WTC11 (cell line): ENCODE measurements at regions not wholly inside any gene's neighbourhood (a gene's known extent, or its start where the extent isn't known, plus 50 kb on each side); places are given as distances from the start of the nearest gene placed in this dataset.

Experiments
- ATAC-seq: fragments of 200-7000 bp; cut with Tn5 transposase; 2 replicates; pipeline ENCODE4 v1.10.0; 2021; ENCODE audit warnings: mild to moderate bottlenecking, moderate library complexity
- CTCF ChIA-PET: fragments of 300-600 bp; sonication (Branson Sonifier 250); formaldehyde crosslinking; loops from one replicate; lab custom pipeline; 2021; ENCODE audit warnings: antibody characterized with exemption; lab: Charles Lee
- POLR2A ChIA-PET: fragments of 350-600 bp; sonication (Branson Sonifier 250); formaldehyde crosslinking; loops from one replicate; lab custom pipeline; 2021; ENCODE audit warnings: antibody characterized with exemption; lab: Charles Lee
- DNase-seq: peaks from one replicate; pipeline ENCODE4 v3.0.0; 2021; ENCODE audit warnings: low spot score
- H3K27ac Mint-ChIP-seq: 2 replicates; pipeline ENCODE4 v1.8.0; 2021; ENCODE audit warnings: mixed read lengths
- H3K27me3 Mint-ChIP-seq: 2 replicates; pipeline ENCODE4 v1.8.0; 2021; ENCODE audit warnings: low read depth, mild to moderate bottlenecking, moderate library complexity, mixed read lengths
- H3K36me3 Mint-ChIP-seq: 2 replicates; pipeline ENCODE4 v1.8.0; 2021; ENCODE audit warnings: mixed read lengths
- H3K4me1 Mint-ChIP-seq: 2 replicates; pipeline ENCODE4 v1.8.0; 2022; ENCODE audit warnings: mixed read lengths
- H3K4me3 Mint-ChIP-seq: 2 replicates; pipeline ENCODE4 v1.8.0; 2021; ENCODE audit warnings: mild to moderate bottlenecking, moderate library complexity, mixed read lengths
- H3K9me3 Mint-ChIP-seq: 2 replicates; pipeline ENCODE4 v1.8.0; 2021; ENCODE audit warnings: mixed read lengths
- ARID4B ChIP-seq: sonication (generic); formaldehyde crosslinking; IDR thresholded peaks from 2 replicates; pipeline ENCODE4 v1.8.0; 2023; ENCODE audit warnings: missing genetic modification reagents, mild to moderate bottlenecking, borderline replicate concordance
- ATF2 ChIP-seq: sonication (generic); formaldehyde crosslinking; IDR thresholded peaks from 2 replicates; pipeline ENCODE4 v1.8.1; 2022; ENCODE audit warnings: low read depth, missing genetic modification reagents, borderline replicate concordance
- CREB1 ChIP-seq: sonication (generic); formaldehyde crosslinking; IDR thresholded peaks from 2 replicates; pipeline ENCODE4 v1.8.0; 2023; ENCODE audit warnings: mild to moderate bottlenecking, missing genetic modification reagents
- CTCF ChIP-seq: fragments of 200-600 bp; IDR thresholded peaks from 2 replicates; pipeline ENCODE4 v1.8.0; 2022; ENCODE audit warnings: antibody characterized with exemption
- ESRRA ChIP-seq: sonication (generic); formaldehyde crosslinking; IDR thresholded peaks from 2 replicates; pipeline ENCODE4 v1.8.1; 2022; ENCODE audit warnings: mild to moderate bottlenecking, missing genetic modification reagents, borderline replicate concordance
- FOXP1 ChIP-seq: sonication (generic); formaldehyde crosslinking; IDR thresholded peaks from 2 replicates; pipeline ENCODE4 v1.8.0; 2022; ENCODE audit warnings: missing genetic modification reagents, mild to moderate bottlenecking, moderate library complexity, borderline replicate concordance
- IRF2 ChIP-seq: sonication (generic); formaldehyde crosslinking; IDR thresholded peaks from 2 replicates; pipeline ENCODE4 v1.8.0; 2022; ENCODE audit warnings: low read depth, missing genetic modification reagents, borderline replicate concordance
- MAX ChIP-seq: sonication (generic); formaldehyde crosslinking; IDR thresholded peaks from 2 replicates; pipeline ENCODE4 v1.8.0; 2022; ENCODE audit warnings: mild to moderate bottlenecking, missing genetic modification reagents
- NFATC4 ChIP-seq: fragments of 250-450 bp; sonication (Bioruptor Pico); IDR thresholded peaks from 2 replicates; pipeline ENCODE4 v1.9.0; 2021; ENCODE audit warnings: mild to moderate bottlenecking
- NR3C1 ChIP-seq: sonication (generic); formaldehyde crosslinking; conservative IDR thresholded peaks from 2 replicates; pipeline ENCODE4 v1.8.1; 2023; ENCODE audit warnings: low read depth, mild to moderate bottlenecking, missing genetic modification reagents
- RELA ChIP-seq: sonication (generic); formaldehyde crosslinking; IDR thresholded peaks from 2 replicates; pipeline ENCODE4 v1.8.1; 2022; ENCODE audit warnings: missing genetic modification reagents, mild to moderate bottlenecking, borderline replicate concordance
- SOX15 ChIP-seq: fragments of 250-450 bp; sonication (Bioruptor Pico); IDR thresholded peaks from 2 replicates; pipeline ENCODE4 v1.9.0; 2021; ENCODE audit warnings: mild to moderate bottlenecking
- TCF7 ChIP-seq: sonication (generic); formaldehyde crosslinking; IDR thresholded peaks from 2 replicates; pipeline ENCODE4 v1.8.0; 2022; ENCODE audit warnings: mild to moderate bottlenecking, low read depth, missing genetic modification reagents, moderate library complexity
- TEAD1 ChIP-seq: sonication (generic); formaldehyde crosslinking; IDR thresholded peaks from 2 replicates; pipeline ENCODE4 v1.8.0; 2022; ENCODE audit warnings: mild to moderate bottlenecking, missing genetic modification reagents
- TEAD4 ChIP-seq: sonication (generic); formaldehyde crosslinking; IDR thresholded peaks from 2 replicates; pipeline ENCODE4 v1.8.0; 2022; ENCODE audit warnings: mild to moderate bottlenecking, missing genetic modification reagents
- ZBTB21 ChIP-seq: sonication (generic); formaldehyde crosslinking; IDR thresholded peaks from 2 replicates; pipeline ENCODE4 v1.8.1; 2023; ENCODE audit warnings: mild to moderate bottlenecking, missing genetic modification reagents, borderline replicate concordance
- ZNF138 ChIP-seq: sonication (generic); formaldehyde crosslinking; conservative IDR thresholded peaks from 2 replicates; pipeline ENCODE4 v1.8.1; 2022; ENCODE audit warnings: mild to moderate bottlenecking, moderate library complexity, missing genetic modification reagents
- ZNF232 ChIP-seq: sonication (generic); formaldehyde crosslinking; IDR thresholded peaks from 2 replicates; pipeline ENCODE4 v1.8.0; 2022; ENCODE audit warnings: mild to moderate bottlenecking, missing genetic modification reagents
- ZNF281 ChIP-seq: sonication (generic); formaldehyde crosslinking; IDR thresholded peaks from 2 replicates; pipeline ENCODE4 v1.8.0; 2023; ENCODE audit warnings: mild to moderate bottlenecking, missing genetic modification reagents
- ZNF416 ChIP-seq: fragments of 250-450 bp; sonication (Bioruptor Pico); IDR thresholded peaks from 2 replicates; pipeline ENCODE4 v1.9.0; 2021; ENCODE audit warnings: mild to moderate bottlenecking, inconsistent platforms
- ZNF423 ChIP-seq: fragments of 250-450 bp; sonication (Bioruptor Pico); IDR thresholded peaks from 2 replicates; pipeline ENCODE4 v2.1.2; 2022; ENCODE audit warnings: mild to moderate bottlenecking, moderate library complexity
- ZNF425 ChIP-seq: fragments of 250-450 bp; sonication (Bioruptor Pico); conservative IDR thresholded peaks from 2 replicates; pipeline ENCODE4 v1.9.0; 2021; ENCODE audit warnings: mild to moderate bottlenecking
- ZNF671 ChIP-seq: fragments of 250-450 bp; sonication (Bioruptor Pico); IDR thresholded peaks from 2 replicates; pipeline ENCODE4 v1.8.0; 2021; ENCODE audit warnings: mild to moderate bottlenecking

GRCh38 chr4:57911203-57911602 is 801.0 kb upstream of the IGFBP7 start (continued):
- no peak for TF ChIP-seq ATF2 (CRISPR knock-in tag)
- TF ChIP-seq RELA: no peak
- TF ChIP-seq ARID4B (CRISPR knock-in tag): no peak
- TF ChIP-seq TEAD1 (CRISPR knock-in tag): no peak
- TF ChIP-seq CTCF: no peak
- TF ChIP-seq TEAD4 (CRISPR knock-in tag): no peak
- TF ChIP-seq, all 79 proteins: peak for 0

- CTCF ChIA-PET: no interaction called here
- no peaks in the 10 kb centered on the region for H3K36me3 Mint-ChIP-seq
- no peak for DNase-seq
- H3K9me3 Mint-ChIP-seq: peaks cover 10% of the 10 kb centered on the region; the same call in 1 of the 2 replicates
- TF ChIP-seq TEAD1 (CRISPR knock-in tag) (no peak), ZNF423 (CRISPR knock-in tag) (no peak), ZNF138 (CRISPR knock-in tag) (no peak), ZNF416 (CRISPR knock-in tag) (no peak), FOXP1 (CRISPR knock-in tag) (no peak), NR3C1 (no peak), ZNF232 (CRISPR knock-in tag) (no peak), ZNF671 (CRISPR knock-in tag) (no peak), TCF7 (CRISPR knock-in tag) (no peak), CREB1 (no peak), NFATC4 (CRISPR knock-in tag) (no peak), ESRRA (CRISPR knock-in tag) (no peak), ZBTB21 (no peak), RELA (no peak), IRF2 (CRISPR knock-in tag) (no peak), ZNF281 (CRISPR knock-in tag) (no peak), MAX (CRISPR knock-in tag) (no peak), TEAD4 (CRISPR knock-in tag) (no peak), SOX15 (no peak), ZNF425 (no peak)
- no peaks in the 10 kb centered on the region for H3K4me1 Mint-ChIP-seq
- no peak overlapping the region for H3K4me3 Mint-ChIP-seq
- POLR2A ChIA-PET: no interaction called here
- ATAC-seq: no peak
- no peak overlapping the region for H3K27ac Mint-ChIP-seq
- H3K27me3 Mint-ChIP-seq: no peaks in the 10 kb centered on the region
These were observed 800.0 kb upstream of the IGFBP7 start for GRCh38 chr4:57910151-57910550.
